ENCODE measurements at regions not wholly inside any gene's neighbourhood (a gene's known extent, or its start where the extent isn't known, plus 50 kb on each side); places are given as distances from the start of the nearest gene placed in this dataset.

GRCh38 chr5:12780536-12780935 is 876.3 kb upstream of the CTNND2 start:
- DNase-seq = peak; percentile 4 to 64
- Histone ChIP-seq H2BK12ac (ENCODE audit: low read length) (no peak overlapping the region), H3K9me3 (ENCODE audit: insufficient read depth, low read depth, low read length) (no peaks in the 10 kb centered on the region), H4K12ac (ENCODE audit: low read depth, low read length) (no peak overlapping the region), H3K4me2 (ENCODE audit: low read length) (no peak overlapping the region), H3K23ac (ENCODE audit: low read length) (no peak overlapping the region), H3K27ac (ENCODE audit: low read depth, low read length) (no peak overlapping the region), H3K9ac (ENCODE audit: low read length) (no peak overlapping the region), H3K79me1 (ENCODE audit: low read length) (no peaks in the 10 kb centered on the region), H3K4ac (ENCODE audit: low read depth, low read length) (no peak overlapping the region), H2AK5ac (ENCODE audit: low read length) (no peak overlapping the region), H3K79me2 (ENCODE audit: control insufficient read depth, insufficient read depth, low read length, poor library complexity) (no peaks in the 10 kb centered on the region), H2AFZ (ENCODE audit: insufficient read depth, low read length, poor library complexity) (no peak overlapping the region), H3K4me1 (ENCODE audit: control insufficient read depth in 1 of 2, insufficient read depth in 2 of 2, low read length in 2 of 2) (no peaks in the 10 kb centered on the region), H3K14ac (ENCODE audit: low read length) (no peak overlapping the region), H3K18ac (ENCODE audit: low read length) (no peak overlapping the region), H3K4me3 (ENCODE audit: low read depth, low read length) (no peak overlapping the region), H4K8ac (ENCODE audit: low read depth, low read length) (no peak overlapping the region), H4K91ac (ENCODE audit: low read depth, low read length) (no peak overlapping the region), H3K36me3 (ENCODE audit: control insufficient read depth in 1 of 2, insufficient read depth in 2 of 2, low read length in 2 of 2) (no peaks in the 10 kb centered on the region), H2BK120ac (ENCODE audit: insufficient read depth, low read length, poor library complexity) (no peak overlapping the region), H3K27me3 (ENCODE audit: insufficient read depth, low read length) (no peaks in the 10 kb centered on the region), H2BK5ac (ENCODE audit: low read depth, low read length, poor library complexity) (no peak overlapping the region)
- no CpG with 5 or more reads among the region's 5 CpGs for WGBS (ENCODE audit: extremely low coverage, insufficient coverage, insufficient read length)

GRCh38 chr5:12777342-12777741 is 873.1 kb upstream of the CTNND2 start:
- no peaks in the 10 kb centered on the region for H3K36me3 ChIP-seq (ENCODE audit: control insufficient read depth in 1 of 2, insufficient read depth in 2 of 2, low read length in 2 of 2)
- H3K4me3 ChIP-seq (ENCODE audit: low read depth, low read length) = no peak overlapping the region
- H2BK12ac ChIP-seq (ENCODE audit: low read length) = no peak overlapping the region
- no peak overlapping the region for H3K4me2 ChIP-seq (ENCODE audit: low read length)
- no peak overlapping the region for H4K12ac ChIP-seq (ENCODE audit: low read depth, low read length)
- H3K9me3 ChIP-seq (ENCODE audit: insufficient read depth, low read depth, low read length) = no peaks in the 10 kb centered on the region
- no peak overlapping the region for H4K8ac ChIP-seq (ENCODE audit: low read depth, low read length)
- H3K4ac ChIP-seq (ENCODE audit: low read depth, low read length) = no peak overlapping the region
- H2BK5ac ChIP-seq (ENCODE audit: low read depth, low read length, poor library complexity) = no peak overlapping the region
- no peak overlapping the region for H3K23ac ChIP-seq (ENCODE audit: low read length)
- no peaks in the 10 kb centered on the region for H3K79me2 ChIP-seq (ENCODE audit: control insufficient read depth, insufficient read depth, low read length, poor library complexity)
- H3K18ac ChIP-seq (ENCODE audit: low read length) = no peak overlapping the region
- WGBS (ENCODE audit: extremely low coverage, insufficient coverage, insufficient read length) = no CpG with 5 or more reads among the region's 3 CpGs
- no peak overlapping the region for H3K27ac ChIP-seq (ENCODE audit: low read depth, low read length)
- DNase-seq = no peak
- H3K27me3 ChIP-seq (ENCODE audit: insufficient read depth, low read length) = no peaks in the 10 kb centered on the region
- H3K9ac ChIP-seq (ENCODE audit: low read length) = no peak overlapping the region
- no peak overlapping the region for H2AK5ac ChIP-seq (ENCODE audit: low read length)
- H3K14ac ChIP-seq (ENCODE audit: low read length) = no peak overlapping the region
- H2BK120ac ChIP-seq (ENCODE audit: insufficient read depth, low read length, poor library complexity) = no peak overlapping the region
- no peaks in the 10 kb centered on the region for H3K4me1 ChIP-seq (ENCODE audit: control insufficient read depth in 1 of 2, insufficient read depth in 2 of 2, low read length in 2 of 2)
- H3K79me1 ChIP-seq (ENCODE audit: low read length) = no peaks in the 10 kb centered on the region
- no peak overlapping the region for H4K91ac ChIP-seq (ENCODE audit: low read depth, low read length)
- H2AFZ ChIP-seq (ENCODE audit: insufficient read depth, low read length, poor library complexity) = no peak overlapping the region

GRCh38 chr5:12772276-12772675 is 868.0 kb upstream of the CTNND2 start:
- Histone ChIP-seq H2BK5ac (ENCODE audit: low read depth, low read length, poor library complexity) (no peak overlapping the region), H3K9ac (ENCODE audit: low read length) (no peak overlapping the region), H3K4me3 (ENCODE audit: low read depth, low read length) (no peak overlapping the region), H3K4ac (ENCODE audit: low read depth, low read length) (no peak overlapping the region), H3K14ac (ENCODE audit: low read length) (no peak overlapping the region), H3K23ac (ENCODE audit: low read length) (no peak overlapping the region), H2BK12ac (ENCODE audit: low read length) (no peak overlapping the region), H3K27ac (ENCODE audit: low read depth, low read length) (no peak overlapping the region), H4K12ac (ENCODE audit: low read depth, low read length) (no peak overlapping the region), H4K91ac (ENCODE audit: low read depth, low read length) (no peak overlapping the region), H3K79me2 (ENCODE audit: control insufficient read depth, insufficient read depth, low read length, poor library complexity) (no peaks in the 10 kb centered on the region), H3K4me2 (ENCODE audit: low read length) (no peak overlapping the region), H2AFZ (ENCODE audit: insufficient read depth, low read length, poor library complexity) (no peak overlapping the region), H2AK5ac (ENCODE audit: low read length) (no peak overlapping the region), H2BK120ac (ENCODE audit: insufficient read depth, low read length, poor library complexity) (no peak overlapping the region), H3K79me1 (ENCODE audit: low read length) (no peaks in the 10 kb centered on the region), H3K9me3 (ENCODE audit: insufficient read depth, low read depth, low read length) (no peaks in the 10 kb centered on the region), H3K36me3 (ENCODE audit: control insufficient read depth in 1 of 2, insufficient read depth in 2 of 2, low read length in 2 of 2) (no peaks in the 10 kb centered on the region), H3K27me3 (ENCODE audit: insufficient read depth, low read length) (no peaks in the 10 kb centered on the region), H3K18ac (ENCODE audit: low read length) (no peak overlapping the region), H4K8ac (ENCODE audit: low read depth, low read length) (no peak overlapping the region), H3K4me1 (ENCODE audit: control insufficient read depth in 1 of 2, insufficient read depth in 2 of 2, low read length in 2 of 2) (no peaks in the 10 kb centered on the region)
- DNase-seq = peak; percentile 42 to 76
- no CpG with 5 or more reads among the region's 4 CpGs for WGBS (ENCODE audit: extremely low coverage, insufficient coverage, insufficient read length)

GRCh38 chr5:12759377-12759776 is 855.1 kb upstream of the CTNND2 start:
- no CpG with 5 or more reads among the region's 2 CpGs for WGBS (ENCODE audit: extremely low coverage, insufficient coverage, insufficient read length)
- no peak overlapping the region for H3K23ac ChIP-seq (ENCODE audit: low read length)

More at GRCh38 chr5:12759377-12759776, 855.1 kb upstream of the CTNND2 start:
- H2BK120ac ChIP-seq (ENCODE audit: insufficient read depth, low read length, poor library complexity) = no peak overlapping the region
- no peak overlapping the region for H3K9ac ChIP-seq (ENCODE audit: low read length)
- H3K4ac ChIP-seq (ENCODE audit: low read depth, low read length) = no peak overlapping the region
- no peak overlapping the region for H2AK5ac ChIP-seq (ENCODE audit: low read length)
- no peak overlapping the region for H4K8ac ChIP-seq (ENCODE audit: low read depth, low read length)
- no peak overlapping the region for H3K14ac ChIP-seq (ENCODE audit: low read length)
- H3K79me1 ChIP-seq (ENCODE audit: low read length) = no peaks in the 10 kb centered on the region
- H2AFZ ChIP-seq (ENCODE audit: insufficient read depth, low read length, poor library complexity) = no peak overlapping the region
- H3K9me3 ChIP-seq (ENCODE audit: insufficient read depth, low read depth, low read length) = no peaks in the 10 kb centered on the region
- no peak overlapping the region for H3K4me3 ChIP-seq (ENCODE audit: low read depth, low read length)
- H2BK5ac ChIP-seq (ENCODE audit: low read depth, low read length, poor library complexity) = no peak overlapping the region
- H3K36me3 ChIP-seq (ENCODE audit: control insufficient read depth in 1 of 2, insufficient read depth in 2 of 2, low read length in 2 of 2) = no peaks in the 10 kb centered on the region
- no peak overlapping the region for H4K12ac ChIP-seq (ENCODE audit: low read depth, low read length)
- no peaks in the 10 kb centered on the region for H3K27me3 ChIP-seq (ENCODE audit: insufficient read depth, low read length)
- no peak overlapping the region for H4K91ac ChIP-seq (ENCODE audit: low read depth, low read length)
- no peak for DNase-seq
- H3K4me1 ChIP-seq (ENCODE audit: control insufficient read depth in 1 of 2, insufficient read depth in 2 of 2, low read length in 2 of 2) = no peaks in the 10 kb centered on the region
- no peak overlapping the region for H3K18ac ChIP-seq (ENCODE audit: low read length)
- H2BK12ac ChIP-seq (ENCODE audit: low read length) = no peak overlapping the region
- H3K79me2 ChIP-seq (ENCODE audit: control insufficient read depth, insufficient read depth, low read length, poor library complexity) = no peaks in the 10 kb centered on the region
- no peak overlapping the region for H3K4me2 ChIP-seq (ENCODE audit: low read length)
- no peak overlapping the region for H3K27ac ChIP-seq (ENCODE audit: low read depth, low read length)

Measured in trophoblast cell (in vitro differentiated cells and primary cell).